AG08396 (cell line): ENCODE measurements at regions not wholly inside any gene's neighbourhood (a gene's known extent, or its start where the extent isn't known, plus 50 kb on each side); places are given as distances from the start of the nearest gene placed in this dataset.

ENCODE experiments used
- DNase-seq: peaks from one replicate; pipeline ENCODE4 v3.0.0; 2012; ENCODE audit warnings: low spot score, mixed read lengths

DNA sequence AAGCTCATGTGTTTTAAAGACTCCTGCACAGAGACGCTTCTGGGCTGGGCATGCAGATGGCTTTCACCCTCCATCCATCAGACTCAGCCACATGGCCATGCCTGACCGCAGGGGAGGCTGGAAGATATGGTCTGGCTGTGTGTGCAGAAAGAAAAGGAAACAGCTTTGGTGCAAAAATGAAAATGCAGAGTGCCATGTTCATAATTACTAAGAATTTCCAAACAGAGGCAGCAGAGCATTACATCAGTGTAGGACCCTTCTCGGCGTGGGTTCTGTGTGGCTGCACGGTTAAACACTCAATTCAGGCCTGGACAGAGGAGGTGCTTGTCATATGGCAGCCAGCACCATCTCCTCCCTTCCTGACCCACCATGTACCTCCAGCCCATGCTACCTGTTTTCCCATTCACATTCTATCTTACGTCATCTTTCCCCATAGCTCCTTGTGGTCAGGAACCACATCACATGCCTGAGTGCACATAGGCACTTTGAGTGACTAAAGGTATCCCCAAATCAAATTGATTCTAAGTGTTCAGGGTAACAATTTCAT is 200.3 kb upstream of the ID2 start:
- DNase-seq = no peak

DNA sequence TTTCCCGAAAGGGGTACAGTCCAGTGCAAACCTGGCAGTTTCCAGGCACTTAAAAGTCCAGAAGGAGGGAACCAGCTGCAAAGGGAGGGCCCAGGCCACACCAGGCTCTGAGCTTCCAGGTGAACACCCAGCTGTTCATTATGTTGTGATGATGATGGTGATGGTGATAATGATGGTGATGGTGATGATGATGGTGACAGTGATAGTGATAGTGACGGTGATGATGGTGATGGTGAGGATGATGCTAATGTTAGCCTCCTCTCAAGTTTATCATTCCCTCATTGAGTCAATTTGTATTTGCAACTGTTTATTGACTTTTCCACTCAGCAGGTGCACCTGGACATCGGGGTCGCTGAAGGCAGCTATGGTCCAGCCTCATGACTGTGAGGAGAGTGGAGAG is 199.4 kb upstream of the ID2 start:
- DNase-seq = no peak

DNA sequence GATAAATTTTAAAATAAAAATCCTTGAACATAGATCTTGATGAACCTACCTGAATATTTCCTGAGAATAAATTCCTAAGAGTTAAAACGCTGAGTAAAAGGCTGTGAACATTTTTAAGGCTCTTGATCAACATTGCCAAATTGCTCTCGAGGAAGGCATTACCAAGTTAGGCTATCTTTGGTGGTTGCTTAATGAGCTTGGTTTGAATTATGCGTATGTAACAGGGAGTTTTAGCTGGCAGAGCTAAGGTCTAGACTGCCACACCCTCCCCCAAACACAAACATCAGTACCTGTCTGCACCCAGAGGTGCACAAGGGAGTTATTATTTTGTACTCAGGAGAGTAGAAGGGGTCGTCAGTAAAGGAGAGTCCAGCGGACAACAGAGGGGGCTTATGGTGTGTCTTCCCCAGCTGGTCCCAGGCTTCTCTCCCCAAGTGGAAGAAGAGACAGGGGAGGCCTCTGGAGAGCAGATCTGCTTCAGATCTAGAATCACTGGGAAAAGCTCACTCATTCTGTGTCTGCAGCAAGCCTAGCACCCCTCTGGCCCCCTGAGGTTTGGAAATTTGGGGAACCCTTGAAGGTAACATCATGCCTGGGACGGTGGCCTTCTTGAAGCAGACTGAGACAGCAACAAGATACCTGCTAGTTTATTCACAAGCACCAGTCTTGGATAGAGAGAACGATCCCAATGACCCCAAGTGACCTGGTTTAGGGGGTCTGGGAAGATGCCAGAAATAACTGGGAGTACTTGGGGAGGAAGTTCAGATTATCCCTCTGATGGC is 197.2 kb upstream of the ID2 start:
- DNase-seq = no peak

DNA sequence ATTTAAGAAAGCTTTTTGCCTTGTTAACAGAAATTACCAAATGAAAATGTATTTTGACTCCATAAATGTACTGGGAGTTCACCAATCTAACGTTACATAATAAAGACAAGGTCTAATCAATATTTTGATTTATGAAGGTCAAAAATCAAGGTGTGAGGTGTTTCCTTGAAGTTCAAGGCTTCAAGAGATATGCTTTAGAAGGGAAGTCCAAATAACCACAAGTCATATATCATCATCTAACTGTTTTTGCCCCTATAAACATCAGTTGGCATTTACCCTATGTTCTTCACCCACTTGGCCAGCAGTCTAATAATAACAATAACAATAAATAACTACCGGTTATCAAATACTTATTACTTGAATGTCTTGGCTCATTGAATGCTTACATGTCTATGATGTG is 196.1 kb upstream of the ID2 start:
- no peak for DNase-seq

DNA sequence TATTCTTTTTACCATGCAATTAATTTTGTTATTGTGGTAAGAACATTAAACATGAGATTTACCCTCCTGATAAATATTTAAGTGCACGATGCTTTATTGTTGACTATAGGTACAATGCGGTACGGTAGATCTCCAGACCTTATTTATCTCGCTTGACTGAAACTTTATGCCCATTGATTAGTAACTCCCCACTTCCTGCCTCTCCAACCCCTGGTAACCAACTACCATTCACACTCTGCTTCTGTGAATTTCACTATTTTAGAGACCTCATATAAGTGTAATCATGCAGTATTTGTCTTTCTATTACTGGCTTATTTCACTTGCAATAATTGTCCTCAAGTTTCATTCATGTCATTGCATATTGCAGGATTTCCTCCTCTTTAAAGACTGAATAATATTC is 195.7 kb upstream of the ID2 start:
- no peak for DNase-seq

DNA sequence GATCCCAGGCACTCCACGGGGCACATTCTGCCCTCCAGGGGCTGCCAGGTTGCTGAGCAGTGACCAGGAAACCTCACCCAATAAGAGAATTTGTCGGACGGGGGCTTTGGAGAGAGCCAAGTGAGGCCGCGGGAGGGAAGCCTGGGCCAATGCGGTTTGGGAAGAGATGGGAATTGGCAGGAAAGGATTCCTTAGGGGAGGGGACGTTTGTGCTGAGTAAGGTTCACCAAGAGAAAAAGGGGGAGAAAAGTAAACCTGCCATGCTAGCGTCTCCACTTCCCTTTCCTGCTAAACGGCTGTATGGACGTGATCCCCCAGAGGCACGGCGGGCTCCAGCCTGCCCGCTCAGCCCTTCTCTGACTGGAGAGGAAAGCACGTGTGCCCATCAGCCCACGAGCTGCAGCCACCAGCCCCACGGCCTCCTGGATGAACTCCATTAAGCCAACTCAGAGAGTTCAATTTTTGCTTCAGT is 194.4 kb upstream of the ID2 start:
- no peak for DNase-seq

DNA sequence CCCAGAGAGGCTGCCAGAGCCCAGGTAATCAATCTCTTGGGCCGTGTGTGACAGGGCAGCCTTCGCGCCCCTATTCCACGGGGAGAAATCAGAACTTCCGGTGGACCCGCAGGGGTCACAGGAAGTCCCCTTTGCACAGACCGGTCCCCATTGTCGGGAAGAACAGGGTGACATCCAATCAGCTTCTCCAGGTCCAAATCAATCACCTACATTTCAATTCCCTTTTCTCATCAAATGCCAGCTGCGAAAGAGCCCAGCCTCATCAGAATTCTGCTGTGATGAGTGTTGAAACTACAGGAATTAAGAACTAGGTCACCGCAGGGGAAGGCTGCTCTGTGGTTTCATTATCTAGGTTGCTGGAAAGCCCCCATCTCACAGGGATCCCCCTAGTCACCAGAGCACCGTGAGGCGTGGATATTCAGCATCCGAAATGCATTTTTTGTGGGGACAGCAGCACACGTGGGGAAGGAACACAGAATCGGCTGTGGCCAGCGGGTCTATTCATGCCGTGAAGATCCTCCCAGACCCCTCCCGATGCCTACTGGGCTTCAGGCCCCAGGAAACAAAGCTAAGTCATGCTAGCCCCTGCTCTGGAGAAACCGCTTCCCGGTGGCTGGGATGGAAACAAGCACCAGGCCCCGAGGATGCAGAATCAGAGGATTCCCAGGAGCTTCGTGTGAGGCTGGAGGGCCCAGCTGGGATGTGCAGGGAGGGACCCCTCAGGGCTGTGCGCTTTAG is 193.7 kb upstream of the ID2 start:
- no peak for DNase-seq

DNA sequence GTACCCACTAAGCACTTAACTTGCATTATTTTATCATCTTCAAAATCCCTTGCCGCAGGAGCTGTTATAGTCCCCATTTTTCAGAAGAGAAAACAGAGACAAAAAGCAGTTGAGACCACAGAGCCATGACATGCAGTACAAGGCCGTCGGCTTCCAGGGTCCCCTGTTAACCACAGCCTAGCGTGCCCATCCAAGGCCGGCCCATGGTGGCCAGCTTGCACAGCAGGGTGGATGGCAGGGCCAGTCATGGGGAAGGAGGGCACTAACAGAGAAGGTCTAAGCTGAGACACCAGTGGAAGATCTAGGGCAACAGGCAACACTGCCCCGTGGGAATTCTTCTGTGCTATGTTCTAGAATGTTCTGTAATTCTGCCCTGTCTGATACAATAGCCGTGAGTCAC is 192.6 kb upstream of the ID2 start:
- no peak for DNase-seq

DNA sequence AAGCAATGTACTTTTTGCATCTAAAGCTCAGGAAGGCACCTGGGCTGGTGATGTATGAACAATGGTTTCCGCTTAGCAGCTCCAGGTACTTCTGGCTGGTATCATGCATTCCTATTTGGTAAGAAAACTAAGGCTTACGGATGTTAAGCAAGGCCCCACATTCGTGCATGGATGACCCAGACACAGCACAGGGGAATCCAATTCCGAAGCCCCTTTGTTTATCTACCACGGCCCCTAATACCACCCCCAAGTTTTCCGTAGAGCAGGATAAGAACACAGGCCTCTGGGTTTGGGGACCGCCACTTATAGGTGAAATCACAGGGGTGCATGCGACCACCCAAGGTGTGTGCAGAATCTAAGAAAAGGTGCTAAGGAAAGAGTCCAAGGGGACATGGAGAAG is 192.1 kb upstream of the ID2 start:
- DNase-seq = no peak

DNA sequence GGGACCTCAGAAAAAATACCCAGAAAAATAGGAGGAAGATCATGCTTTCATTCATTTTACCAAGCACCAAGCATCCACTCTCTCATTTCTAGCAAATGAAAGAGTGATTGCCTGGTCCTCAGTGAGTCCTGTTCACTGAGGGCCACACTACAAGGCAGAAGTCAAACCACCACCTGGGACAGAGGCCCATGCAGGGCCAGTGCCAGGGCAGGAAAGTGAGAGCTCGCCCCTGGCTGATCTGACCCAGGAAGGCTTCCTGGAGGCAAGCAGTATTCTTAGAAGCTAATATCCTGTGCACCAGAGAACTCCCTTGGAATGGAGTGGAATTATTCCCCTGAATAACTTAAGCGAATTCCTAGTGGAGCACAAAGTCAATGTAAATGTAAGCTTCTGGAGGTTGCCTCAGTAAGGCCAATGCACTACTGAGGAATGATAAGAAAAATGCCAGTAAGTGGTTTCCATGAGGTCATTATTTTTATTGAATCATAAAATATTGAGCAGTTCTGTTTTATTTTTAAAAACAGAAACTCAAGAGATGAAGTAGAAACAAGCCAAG is 191.6 kb upstream of the ID2 start:
- no peak for DNase-seq

DNA sequence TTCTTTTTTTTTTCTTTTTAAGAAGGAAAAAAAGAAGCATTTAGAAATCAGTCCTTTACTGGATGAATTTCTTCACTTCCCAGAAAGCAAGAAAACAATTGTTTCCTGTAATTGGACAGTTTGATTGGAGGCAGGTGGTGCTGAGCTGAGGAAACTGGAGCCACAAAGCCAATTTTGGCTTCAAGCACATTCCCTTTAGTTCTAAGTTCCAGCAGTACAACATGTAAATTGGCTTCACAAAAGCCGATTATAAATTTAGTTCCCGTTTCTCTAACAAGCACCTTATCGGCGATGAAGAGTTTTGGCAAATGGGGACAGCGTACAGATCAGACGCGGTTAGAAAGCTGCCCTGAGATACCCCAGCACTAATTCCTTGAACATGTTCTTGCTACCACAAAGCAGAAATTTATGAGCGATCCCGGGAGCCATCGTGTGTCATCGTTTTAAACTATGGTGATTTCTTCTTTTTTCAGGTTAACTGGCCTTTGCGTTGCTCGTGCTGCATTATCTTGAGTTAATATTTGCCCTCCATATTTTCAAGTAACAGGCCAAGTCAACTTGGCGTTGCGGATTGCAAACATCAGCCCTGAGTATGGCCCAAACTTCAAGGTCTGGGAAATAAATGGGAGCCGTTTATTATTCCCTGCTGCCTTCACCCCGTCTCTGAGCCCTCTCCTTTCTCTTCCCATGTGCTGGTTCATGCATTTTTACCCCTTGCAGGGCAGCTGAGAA is 190.4 kb upstream of the ID2 start:
- no peak for DNase-seq

DNA sequence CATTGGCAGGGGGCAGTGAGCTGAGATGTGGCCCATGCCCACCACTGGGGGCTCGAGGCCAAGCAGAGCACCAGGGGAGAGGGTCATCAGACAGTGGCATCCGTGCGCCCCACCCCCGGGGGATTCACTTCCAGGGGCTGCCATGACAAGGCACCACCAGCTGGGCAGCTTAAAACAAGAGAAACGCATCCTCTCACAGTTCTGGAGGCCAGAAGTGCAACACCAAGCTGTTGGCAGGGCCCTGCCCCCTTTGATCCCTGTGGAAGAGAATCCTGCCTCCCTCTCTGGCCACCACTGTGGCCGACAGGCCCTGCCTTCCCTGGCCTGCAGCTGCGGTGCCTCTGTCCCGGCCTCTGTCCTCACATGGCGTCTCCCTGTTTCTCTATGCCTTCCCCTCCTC is 187.7 kb upstream of the ID2 start:
- DNase-seq = no peak

DNA sequence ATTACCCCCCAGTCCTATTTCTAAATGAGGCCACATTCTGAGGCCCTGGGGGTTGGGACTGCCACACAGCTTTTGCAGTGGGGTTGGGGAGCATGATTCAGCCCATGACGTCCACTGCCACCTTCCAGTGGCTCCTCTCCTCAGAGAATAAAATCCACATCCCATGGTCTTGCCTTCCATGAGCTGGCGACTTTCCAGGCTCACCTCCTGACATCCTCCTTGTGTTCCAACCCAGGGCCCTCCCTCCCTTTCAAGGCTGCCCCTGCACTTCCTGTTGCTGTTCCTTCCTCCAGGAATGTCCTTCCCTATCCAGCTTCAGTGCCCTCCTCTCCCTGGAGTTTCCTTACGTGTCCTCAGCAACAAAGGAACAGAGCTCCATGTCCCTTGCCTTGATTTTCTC is 187.3 kb upstream of the ID2 start:
- DNase-seq = no peak

DNA sequence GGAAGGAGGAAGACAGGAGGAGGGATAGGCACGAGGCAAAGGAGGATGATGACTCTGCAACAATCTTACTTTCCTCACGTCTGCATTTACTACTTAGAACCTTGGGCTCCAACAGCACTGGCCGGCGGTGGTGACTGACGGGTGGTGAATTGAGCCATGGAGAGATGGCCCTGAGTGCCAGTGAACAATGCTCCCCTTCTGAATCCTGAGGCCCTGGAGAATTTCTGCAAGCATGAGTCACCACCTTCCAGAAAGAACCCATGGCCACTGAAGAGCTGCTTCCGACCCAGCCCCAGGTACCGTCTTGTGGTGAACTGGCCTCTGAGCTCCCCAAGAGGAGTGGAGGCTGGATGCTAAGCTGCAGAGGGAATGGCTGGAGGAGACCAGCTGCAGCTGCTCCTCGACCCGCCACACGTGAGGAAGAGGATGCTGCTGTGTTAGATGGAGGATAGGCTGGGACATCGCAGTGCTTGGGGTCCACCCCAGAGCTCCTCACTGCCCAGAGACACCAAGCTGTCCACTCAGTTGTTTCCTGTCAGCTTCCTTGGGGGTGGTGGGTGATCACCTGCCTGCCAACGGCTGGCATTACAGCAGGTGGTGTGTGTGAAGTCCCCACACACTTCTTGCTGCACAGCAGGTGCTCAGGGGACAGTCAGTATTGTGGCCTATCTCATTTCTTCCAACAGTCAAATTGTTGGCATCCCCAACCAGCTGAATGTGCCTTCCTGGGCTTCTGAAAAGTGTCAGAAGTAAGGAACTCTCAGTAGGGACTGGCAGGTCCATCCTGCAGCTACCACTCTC is 186.5 kb upstream of the ID2 start:
- DNase-seq = no peak

DNA sequence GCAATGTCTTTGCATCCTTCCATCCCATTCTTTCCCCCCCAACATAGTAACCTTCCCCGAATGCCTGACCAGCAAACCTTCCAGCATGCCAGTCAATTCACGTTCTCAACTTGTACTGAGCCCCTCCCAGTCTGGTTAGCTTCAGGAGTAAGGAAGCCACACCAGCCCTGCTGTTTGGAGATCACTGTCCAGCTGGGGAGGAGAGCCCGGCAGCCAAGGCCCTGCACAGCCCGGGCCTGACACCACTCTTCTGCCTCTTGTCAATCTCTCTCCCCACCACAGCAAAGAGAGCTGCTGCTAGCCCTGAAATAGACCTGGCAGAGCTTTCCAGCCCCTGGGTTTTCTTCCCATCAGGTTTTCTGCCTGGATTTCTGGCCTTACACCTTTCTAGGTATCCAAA is 185.8 kb upstream of the ID2 start:
- DNase-seq = no peak

DNA sequence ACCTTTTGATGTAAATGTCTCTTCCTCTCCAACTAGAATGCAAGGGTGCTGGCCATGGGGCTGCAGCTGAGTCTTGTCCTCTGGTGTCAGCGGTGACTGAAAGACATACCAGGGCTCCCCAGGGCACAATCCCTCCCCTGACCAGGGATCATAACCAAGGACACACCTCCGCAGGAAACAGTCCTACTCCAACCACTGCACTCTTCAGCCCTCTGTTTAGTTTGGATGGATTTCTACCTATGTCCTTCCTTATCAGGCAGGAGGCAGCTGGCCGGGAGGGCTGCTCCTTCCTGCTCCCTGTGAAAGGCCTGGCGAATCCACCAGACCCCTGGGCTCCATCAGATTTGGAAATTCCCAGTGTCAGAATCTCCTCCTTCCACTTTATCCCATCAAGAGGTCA is 185.2 kb upstream of the ID2 start:
- DNase-seq = no peak

DNA sequence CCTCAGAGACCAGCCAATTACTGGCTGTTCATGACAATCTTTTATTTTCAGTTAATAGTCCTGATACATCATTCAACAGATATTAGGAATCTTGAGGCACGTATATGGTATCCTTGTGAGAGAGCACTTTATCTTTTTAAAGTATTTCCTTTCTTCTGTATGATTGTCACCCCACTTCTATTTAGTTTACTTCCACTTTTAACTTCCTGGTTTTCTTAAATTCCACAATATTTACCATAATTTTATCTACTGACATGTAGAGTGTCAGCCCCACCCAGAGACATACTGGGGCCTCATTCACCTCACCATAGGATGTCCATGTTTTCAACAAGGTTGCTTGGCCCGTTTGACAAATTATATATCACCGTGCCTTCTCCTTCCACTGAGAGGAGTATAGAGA is 182.9 kb upstream of the ID2 start:
- DNase-seq = no peak

DNA sequence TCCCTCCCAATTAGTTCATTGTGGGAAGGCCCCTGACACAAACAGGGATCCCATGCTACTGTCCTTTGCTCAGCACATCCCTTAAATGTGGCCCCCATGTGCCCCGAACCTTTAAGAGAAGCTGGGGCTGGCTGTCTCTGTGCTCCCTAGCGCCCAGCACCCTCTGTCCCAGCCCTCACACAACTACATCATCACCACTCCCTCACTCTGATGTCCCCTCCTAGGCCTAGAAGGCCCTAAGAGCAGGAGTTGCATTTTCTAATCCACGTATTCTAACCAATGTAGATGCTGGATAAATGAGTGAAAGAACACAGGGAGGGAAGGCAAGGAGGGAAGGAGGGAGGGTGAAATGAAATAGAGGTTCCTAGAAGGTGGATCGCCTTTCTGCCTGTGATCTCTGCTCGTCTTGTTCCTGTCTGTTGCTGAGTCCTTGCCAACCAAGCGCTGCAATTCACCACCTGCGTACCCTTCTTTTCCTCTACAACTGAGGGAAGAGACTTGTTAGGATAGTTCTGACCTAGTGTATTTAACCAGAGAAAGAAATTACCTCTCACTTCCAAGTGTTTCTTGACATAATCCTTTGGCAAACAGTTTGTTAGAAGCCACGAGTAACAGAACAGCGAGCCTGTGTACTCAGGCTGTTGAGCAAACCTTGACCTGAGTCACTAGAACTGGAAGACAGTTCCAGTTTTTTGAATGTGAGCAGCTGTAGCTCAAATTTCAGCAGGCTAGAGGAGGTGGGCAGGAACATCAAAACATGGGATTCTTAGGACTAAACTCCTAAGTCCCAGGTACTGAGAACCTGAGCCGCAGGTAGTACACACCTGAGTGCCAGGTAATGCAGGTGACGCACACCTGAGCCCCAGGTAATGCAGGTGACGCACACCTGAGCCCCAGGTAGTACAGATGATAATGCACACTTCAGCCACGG is 181.5 kb upstream of the ID2 start:
- DNase-seq = no peak

DNA sequence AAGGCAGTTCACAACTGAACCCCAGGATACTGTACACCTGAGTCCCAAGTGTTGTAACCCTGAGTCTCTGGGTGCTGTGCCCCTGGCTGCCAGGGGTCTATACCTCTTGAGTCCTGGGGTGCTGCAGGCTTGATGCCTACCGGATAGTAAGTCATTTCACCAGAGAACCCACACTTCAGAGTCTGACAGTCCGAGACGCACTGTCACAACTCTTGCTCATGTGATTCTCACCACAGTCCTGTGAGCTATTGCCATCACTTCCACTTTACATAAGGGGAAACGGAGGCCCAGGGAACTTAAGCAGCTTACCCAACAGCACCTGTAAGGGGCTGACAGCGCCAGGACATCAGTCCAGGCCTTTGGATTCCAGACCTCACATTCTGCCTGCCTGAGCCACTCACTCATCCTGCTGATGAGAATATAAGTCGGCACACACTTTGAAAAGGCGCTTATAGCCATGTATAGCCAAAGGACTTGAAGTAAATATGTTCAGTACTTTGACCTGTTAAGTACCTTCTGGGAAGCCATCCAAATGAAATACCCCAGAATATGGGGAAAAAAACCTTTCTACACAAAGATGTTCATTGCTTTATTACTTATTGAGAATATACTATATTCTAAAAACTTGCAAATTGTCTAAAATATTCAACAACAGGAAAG is 180.7 kb upstream of the ID2 start:
- DNase-seq = no peak

DNA sequence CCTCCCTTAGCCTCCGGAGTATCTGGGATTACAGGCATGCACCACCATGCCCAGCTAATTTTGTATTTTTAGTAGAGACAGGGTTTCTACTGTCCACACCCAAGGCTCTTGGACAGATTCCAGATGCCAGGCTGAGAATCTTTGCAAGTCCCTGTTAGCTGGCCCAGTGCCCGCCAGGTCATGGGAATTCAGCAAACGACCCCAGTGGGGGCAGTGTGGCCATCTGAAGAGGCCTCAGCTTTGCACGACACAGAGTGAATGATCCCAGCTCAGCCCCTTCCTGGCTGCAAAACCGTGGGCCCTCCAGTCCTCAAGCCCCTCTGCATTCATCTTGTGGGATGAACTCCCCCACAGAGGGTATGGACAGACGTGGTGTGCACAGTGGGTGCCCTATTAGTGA is 179.5 kb upstream of the ID2 start:
- DNase-seq = no peak
